Loucy (cell line): ENCODE measurements at regions not wholly inside any gene's neighbourhood (a gene's known extent, or its start where the extent isn't known, plus 50 kb on each side); places are given as distances from the start of the nearest gene placed in this dataset.

Experiments
- H2AFZ ChIP-seq: fragments of 200-600 bp; sonication (generic); 2 replicates; pipeline ENCODE4 v1.6.0; 2016; ENCODE audit warnings: antibody characterized with exemption, mild to moderate bottlenecking, low read length, moderate library complexity
- H3F3A ChIP-seq: fragments of 200-600 bp; 2 replicates; pipeline ENCODE4 v1.6.0; 2016; ENCODE audit warnings: antibody characterized with exemption, low read depth, mild to moderate bottlenecking
- H3K27me3 ChIP-seq: fragments of 200-600 bp; sonication (generic); 2 replicates; pipeline ENCODE4 v1.6.1; 2014; ENCODE audit warnings: low read length, mild to moderate bottlenecking; ENCODE audit not compliant: insufficient read depth, poor library complexity, severe bottlenecking
- H3K36me3 ChIP-seq: fragments of 200-600 bp; sonication (generic); 2 replicates; pipeline ENCODE4 v1.6.1; 2016; ENCODE audit warnings: low read length; ENCODE audit not compliant: insufficient read depth
- H3K4me1 ChIP-seq: fragments of 200-600 bp; sonication (generic); 2 replicates; pipeline ENCODE4 v1.5.1; 2014; ENCODE audit warnings: low read length, mild to moderate bottlenecking; ENCODE audit not compliant: insufficient read depth, poor library complexity, severe bottlenecking
- H3K4me2 ChIP-seq: fragments of 200-600 bp; sonication (generic); 2 replicates; pipeline ENCODE4 v1.6.0; 2014; ENCODE audit warnings: antibody characterized with exemption, low read length, low read depth, mild to moderate bottlenecking; ENCODE audit not compliant: poor library complexity, severe bottlenecking
- H3K4me3 ChIP-seq: fragments of 200-600 bp; sonication (generic); 2 replicates; pipeline ENCODE4 v1.5.1; 2014; ENCODE audit warnings: low read length, mild to moderate bottlenecking, mixed read lengths; ENCODE audit not compliant: poor library complexity, severe bottlenecking
- H3K79me2 ChIP-seq: fragments of 200-600 bp; sonication (generic); 2 replicates; pipeline ENCODE4 v1.6.1; 2014; ENCODE audit warnings: low read length; ENCODE audit not compliant: insufficient read depth
- H3K9ac ChIP-seq: fragments of 200-600 bp; sonication (generic); 2 replicates; pipeline ENCODE4 v1.6.0; 2014; ENCODE audit warnings: mild to moderate bottlenecking, low read depth, low read length, moderate library complexity; ENCODE audit not compliant: poor library complexity, severe bottlenecking
- H3K9me2 ChIP-seq: fragments of 200-600 bp; sonication (generic); replicated peaks from 2 replicates; pipeline ENCODE4 v1.6.1; 2016; ENCODE audit warnings: low read depth, low read length, mixed read lengths
- H3K9me3 ChIP-seq: fragments of 200-600 bp; sonication (generic); 2 replicates; pipeline ENCODE4 v1.6.1; 2014; ENCODE audit warnings: mild to moderate bottlenecking, antibody characterized with exemption, low read length, low read depth; ENCODE audit not compliant: insufficient read depth
- H4K20me1 ChIP-seq: fragments of 200-600 bp; sonication (generic); 2 replicates; pipeline ENCODE4 v1.6.0; 2014; ENCODE audit warnings: antibody characterized with exemption, low read length, mild to moderate bottlenecking; ENCODE audit not compliant: insufficient read depth, poor library complexity, severe bottlenecking
- EZH2phosphoT487 ChIP-seq: fragments of 200-600 bp; IDR thresholded peaks from 2 replicates; pipeline ENCODE4 v1.6.1; 2018; ENCODE audit warnings: antibody characterized with exemption, mild to moderate bottlenecking, moderate library complexity, borderline replicate concordance
- TF ChIP-seq, protein P1 (sequence below): fragments of 200-600 bp; sonication (generic); conservative IDR thresholded peaks from 2 replicates; pipeline ENCODE4 v1.5.1; 2014; ENCODE audit warnings: mild to moderate bottlenecking, antibody characterized with exemption, low read length

DNA sequence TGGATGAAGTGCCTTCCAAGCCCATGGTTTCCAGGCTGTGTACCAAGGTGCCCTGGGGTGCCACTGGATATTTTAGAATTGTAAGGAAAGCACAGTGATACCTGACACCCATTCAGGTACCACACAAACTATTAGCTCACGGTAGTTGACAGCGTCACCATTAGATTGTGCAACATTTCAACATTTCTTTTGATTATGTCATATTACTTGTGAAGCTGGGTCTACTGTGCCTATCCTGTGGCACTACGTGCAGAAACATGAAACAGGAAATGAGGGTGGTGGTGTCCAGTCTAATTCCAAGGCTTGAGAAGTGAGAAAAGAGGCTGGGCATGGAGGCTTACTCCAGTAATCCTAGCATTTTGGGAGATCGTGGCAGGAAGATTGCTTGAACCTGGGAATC lies 75.5 kb upstream of the CPM start:
- Histone ChIP-seq H3F3A (no peaks in the 10 kb centered on the region), H2AFZ (no peak overlapping the region), H3K79me2 (no peaks in the 10 kb centered on the region), H3K4me3 (no peak overlapping the region), H3K4me2 (no peak overlapping the region), H3K9ac (no peak overlapping the region), H3K9me3 (no peaks in the 10 kb centered on the region), H4K20me1 (no peaks in the 10 kb centered on the region), H3K9me2 (no peaks in the 10 kb centered on the region), H3K4me1 (no peaks in the 10 kb centered on the region), H3K27me3 (no peaks in the 10 kb centered on the region), H3K36me3 (no peaks in the 10 kb centered on the region)
- TF ChIP-seq, protein P1, sequence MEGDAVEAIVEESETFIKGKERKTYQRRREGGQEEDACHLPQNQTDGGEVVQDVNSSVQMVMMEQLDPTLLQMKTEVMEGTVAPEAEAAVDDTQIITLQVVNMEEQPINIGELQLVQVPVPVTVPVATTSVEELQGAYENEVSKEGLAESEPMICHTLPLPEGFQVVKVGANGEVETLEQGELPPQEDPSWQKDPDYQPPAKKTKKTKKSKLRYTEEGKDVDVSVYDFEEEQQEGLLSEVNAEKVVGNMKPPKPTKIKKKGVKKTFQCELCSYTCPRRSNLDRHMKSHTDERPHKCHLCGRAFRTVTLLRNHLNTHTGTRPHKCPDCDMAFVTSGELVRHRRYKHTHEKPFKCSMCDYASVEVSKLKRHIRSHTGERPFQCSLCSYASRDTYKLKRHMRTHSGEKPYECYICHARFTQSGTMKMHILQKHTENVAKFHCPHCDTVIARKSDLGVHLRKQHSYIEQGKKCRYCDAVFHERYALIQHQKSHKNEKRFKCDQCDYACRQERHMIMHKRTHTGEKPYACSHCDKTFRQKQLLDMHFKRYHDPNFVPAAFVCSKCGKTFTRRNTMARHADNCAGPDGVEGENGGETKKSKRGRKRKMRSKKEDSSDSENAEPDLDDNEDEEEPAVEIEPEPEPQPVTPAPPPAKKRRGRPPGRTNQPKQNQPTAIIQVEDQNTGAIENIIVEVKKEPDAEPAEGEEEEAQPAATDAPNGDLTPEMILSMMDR: no peak
- no peak for TF ChIP-seq EZH2phosphoT487

DNA sequence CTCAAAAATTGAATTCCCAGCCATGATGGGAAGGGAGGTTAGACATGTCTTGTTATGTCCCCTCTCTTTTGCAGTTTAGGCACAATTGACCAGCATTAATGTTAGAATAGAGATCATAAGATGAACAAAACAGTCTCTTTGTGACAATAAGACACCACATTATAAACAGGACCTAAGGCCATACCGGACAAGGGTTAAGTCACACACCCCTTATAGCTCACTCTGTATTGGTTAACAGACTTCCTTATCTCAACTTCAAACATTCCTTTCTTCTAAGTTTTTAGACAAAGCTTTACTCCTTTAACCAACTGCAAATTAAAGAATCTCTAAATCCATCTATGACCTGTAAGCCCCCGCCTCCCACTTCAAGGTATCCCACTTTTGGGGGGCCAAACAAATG lies 81.1 kb upstream of the CPM start:
- Histone ChIP-seq H3K4me2 (no peak overlapping the region), H3K9me3 (no peaks in the 10 kb centered on the region), H3K9me2 (no peaks in the 10 kb centered on the region)

DNA sequence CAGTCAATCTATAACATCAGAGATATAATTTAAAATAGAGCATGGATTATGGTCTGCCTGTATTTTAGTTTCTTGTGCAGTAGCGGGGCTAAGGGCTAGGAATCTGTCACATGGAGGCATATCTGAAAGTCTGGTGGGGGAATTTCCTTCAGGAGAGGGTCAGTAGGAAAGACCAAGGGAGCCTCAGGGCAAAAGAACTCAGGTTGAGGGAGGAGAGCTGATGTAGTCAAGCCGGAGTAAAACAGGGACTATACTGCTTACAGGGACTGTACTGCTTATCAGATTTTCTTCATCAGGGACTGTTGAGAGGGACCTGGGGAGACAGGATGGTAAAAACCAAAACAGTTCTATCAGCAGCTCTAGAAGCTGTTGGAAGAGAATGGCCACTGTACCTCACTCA lies 82.0 kb upstream of the CPM start:
- no peaks in the 10 kb centered on the region for H3K36me3 ChIP-seq
- H3K27me3 ChIP-seq: no peaks in the 10 kb centered on the region
- no peak overlapping the region for H3K4me3 ChIP-seq
- no peaks in the 10 kb centered on the region for H4K20me1 ChIP-seq
- no peaks in the 10 kb centered on the region for H3K4me1 ChIP-seq
- no peak overlapping the region for H3K9ac ChIP-seq
- H3K79me2 ChIP-seq: no peaks in the 10 kb centered on the region
- TF ChIP-seq EZH2phosphoT487: no peak
- TF ChIP-seq, protein P1: no peak
- no peaks in the 10 kb centered on the region for H3F3A ChIP-seq
- no peak overlapping the region for H2AFZ ChIP-seq
- H3K9me2 ChIP-seq: no peaks in the 10 kb centered on the region
- no peaks in the 10 kb centered on the region for H3K9me3 ChIP-seq
- no peak overlapping the region for H3K4me2 ChIP-seq

More for the DNA sequence above, 81.1 kb upstream of the CPM start:
- no peaks in the 10 kb centered on the region for H3K79me2 ChIP-seq
- no peak overlapping the region for H3K9ac ChIP-seq
- H3K27me3 ChIP-seq: no peaks in the 10 kb centered on the region
- no peaks in the 10 kb centered on the region for H3K4me1 ChIP-seq
- H4K20me1 ChIP-seq: no peaks in the 10 kb centered on the region
- no peak overlapping the region for H3K4me3 ChIP-seq
- no peaks in the 10 kb centered on the region for H3K36me3 ChIP-seq
- TF ChIP-seq, protein P1: no peak
- no peaks in the 10 kb centered on the region for H3F3A ChIP-seq
- no peak overlapping the region for H2AFZ ChIP-seq
